VCaP (cell line): ENCODE measurements at regions not wholly inside any gene's neighbourhood (a gene's known extent, or its start where the extent isn't known, plus 50 kb on each side); places are given as distances from the start of the nearest gene placed in this dataset.
A peak's percentile ranks its signal among the peaks of the same experiment; 100 is the strongest.

Experiments
- H3K27ac ChIP-seq: fragments of 450-650 bp; 2 replicates; pipeline ENCODE4 v1.5.1; 2017
- CTCF ChIP-seq: fragments of 450-650 bp; conservative IDR thresholded peaks from 2 replicates; pipeline ENCODE4 v1.5.1; 2017; ENCODE audit warnings: mild to moderate bottlenecking, moderate library complexity

- peak overlapping the region; percentile 50 for H3K27ac ChIP-seq
Measured at GRCh38 chr5:124678922-124679519, 67.4 kb downstream of the ZNF608 start.

GRCh38 chr5:124678468-124678867 lies 68.0 kb downstream of the ZNF608 start:
- TF ChIP-seq CTCF: no peak
- peak overlapping the region; percentile 50 for H3K27ac ChIP-seq

More at GRCh38 chr5:124678922-124679519, 67.4 kb downstream of the ZNF608 start:
- no peak; the same call in 1 of the 2 replicates for TF ChIP-seq CTCF

- peak overlapping the region; percentile 50 for H3K27ac ChIP-seq
- no peak for TF ChIP-seq CTCF
Measured at GRCh38 chr5:124677374-124678351, 68.8 kb downstream of the ZNF608 start.

- H3K27ac ChIP-seq: peak overlapping the region; percentile 50
- TF ChIP-seq CTCF: no peak
Measured at GRCh38 chr5:124675931-124676846, 70.2 kb downstream of the ZNF608 start.

GRCh38 chr5:124671193-124671592 lies 75.2 kb downstream of the ZNF608 start:
- H3K27ac ChIP-seq: peak overlapping the region; percentile 50
- TF ChIP-seq CTCF: no peak

- peak overlapping the region; percentile 50 for H3K27ac ChIP-seq
Measured at GRCh38 chr5:124670722-124671184, 75.7 kb downstream of the ZNF608 start.

More at GRCh38 chr5:124670722-124671184, 75.7 kb downstream of the ZNF608 start:
- TF ChIP-seq CTCF: no peak
